ENCODE measurements at regions not wholly inside any gene's neighbourhood (a gene's known extent, or its start where the extent isn't known, plus 50 kb on each side); places are given as distances from the start of the nearest gene placed in this dataset.

- TF ChIP-seq ZNF407 (IDR thresholded peaks at IDR 0.05; ENCODE audit: low read depth) (no peak), CUX1 (CRISPR knock-in tag; IDR thresholded peaks at IDR 0.05) (no peak), ZFP1 (CRISPR knock-in tag; IDR thresholded peaks at IDR 0.05) (no peak), ZC3H4 (CRISPR knock-in tag; IDR thresholded peaks at IDR 0.05; ENCODE audit: borderline replicate concordance) (no peak), ZNF76 (CRISPR knock-in tag; IDR thresholded peaks at IDR 0.05; ENCODE audit: borderline replicate concordance) (no peak), MTA2 (IDR thresholded peaks at IDR 0.05; ENCODE audit: low read depth) (no peak), LCOR (CRISPR knock-in tag; IDR thresholded peaks at IDR 0.05) (no peak), TRIM28 (IDR thresholded peaks at IDR 0.05) (no peak), SMARCA4 (IDR thresholded peaks at IDR 0.05) (no peak), TBL1XR1 (IDR thresholded peaks at IDR 0.05; ENCODE audit: low read length in 2 of 2) (no peak), PYGO2 (tag; IDR thresholded peaks at IDR 0.05) (no peak)
- TF ChIP-seq, protein P1, sequence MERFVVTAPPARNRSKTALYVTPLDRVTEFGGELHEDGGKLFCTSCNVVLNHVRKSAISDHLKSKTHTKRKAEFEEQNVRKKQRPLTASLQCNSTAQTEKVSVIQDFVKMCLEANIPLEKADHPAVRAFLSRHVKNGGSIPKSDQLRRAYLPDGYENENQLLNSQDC (CRISPR knock-in tag; IDR thresholded peaks at IDR 0.05): no peak
Observed at GRCh38 chr6:74280130-74280692, 584.2 kb downstream of the CD109 start (continued).

Data from K562 (cell line).